Effector memory CD8-positive, alpha-beta T cell (primary cell): ENCODE measurements at regions not wholly inside any gene's neighbourhood (a gene's known extent, or its start where the extent isn't known, plus 50 kb on each side); places are given as distances from the start of the nearest gene placed in this dataset.

Experiments used
- ATAC-seq: fragments of 150-1000 bp; cut with Tn5 transposase; replicated peaks from 2 replicates; pipeline ENCODE4 v1.10.0; 2021; ENCODE audit warnings: mild to moderate bottlenecking, moderate library complexity
- DNase-seq, 3 experiments: peaks; one replicate each; pipeline ENCODE4 v3.0.0; 2021
- H3K27ac Mint-ChIP-seq, 2 donors: one replicate each; pipeline ENCODE4 v1.8.0; 2022; ENCODE audit warnings: mild to moderate bottlenecking in 2 of 2, mixed read lengths in 2 of 2, moderate library complexity in 2 of 2
- H3K27me3 Mint-ChIP-seq, 2 donors: one replicate each; pipeline ENCODE4 v1.8.0; 2022; ENCODE audit warnings: mixed read lengths in 2 of 2
- H3K36me3 Mint-ChIP-seq: one replicate; pipeline ENCODE4 v1.8.0; 2022; ENCODE audit warnings: mild to moderate bottlenecking, moderate library complexity, mixed read lengths; ENCODE audit not compliant: insufficient read depth
- H3K4me1 Mint-ChIP-seq, 2 donors: one replicate each; pipeline ENCODE4 v1.8.0; 2022; ENCODE audit warnings: low read depth in 2 of 2, mixed read lengths in 2 of 2
- H3K4me3 Mint-ChIP-seq, 2 donors: one replicate each; pipeline ENCODE4 v1.8.0; 2022; ENCODE audit warnings: mild to moderate bottlenecking in 2 of 2, mixed read lengths in 2 of 2, moderate library complexity in 2 of 2
- H3K9me3 Mint-ChIP-seq, 2 donors: one replicate each; pipeline ENCODE4 v1.8.0; 2022; ENCODE audit warnings: mixed read lengths in 2 of 2

GRCh38 chr2:123723706-123724105 lies 301.4 kb upstream of the CNTNAP5 start:
- H3K36me3 Mint-ChIP-seq: peaks cover 2% of the 10 kb centered on the region
- no peak overlapping the region for H3K4me3 Mint-ChIP-seq
- DNase-seq (no peak), ATAC-seq (no peak)
- H3K9me3 Mint-ChIP-seq: peaks cover 0 to 8% of the 10 kb centered on the region in 2 donors
- H3K27ac Mint-ChIP-seq: no peak overlapping the region
- H3K4me1 Mint-ChIP-seq: no peaks in the 10 kb centered on the region
- H3K27me3 Mint-ChIP-seq: no peaks in the 10 kb centered on the region

- ATAC-seq (no peak), DNase-seq (no peak)
- Mint-ChIP-seq H3K27me3 (no peaks in the 10 kb centered on the region), H3K4me3 (no peak overlapping the region), H3K4me1 (no peaks in the 10 kb centered on the region), H3K36me3 (no peaks in the 10 kb centered on the region), H3K9me3 (peaks cover 3 to 7% of the 10 kb centered on the region in 2 donors), H3K27ac (no peak overlapping the region)
Observed at GRCh38 chr2:123732563-123732962, 292.5 kb upstream of the CNTNAP5 start.

GRCh38 chr2:123737371-123737770 lies 287.7 kb upstream of the CNTNAP5 start:
- Mint-ChIP-seq H3K9me3 (peaks cover 0 to 3% of the 10 kb centered on the region in 2 donors), H3K4me3 (no peak overlapping the region), H3K4me1 (no peaks in the 10 kb centered on the region), H3K27ac (no peak overlapping the region), H3K36me3 (no peaks in the 10 kb centered on the region), H3K27me3 (no peaks in the 10 kb centered on the region)
- ATAC-seq (no peak), DNase-seq (no peak)

GRCh38 chr2:123738643-123739042 lies 286.4 kb upstream of the CNTNAP5 start:
- H3K9me3 Mint-ChIP-seq: peaks cover 0 to 3% of the 10 kb centered on the region in 2 donors
- ATAC-seq (no peak), DNase-seq (no peak)
- no peak overlapping the region for H3K4me3 Mint-ChIP-seq
- H3K27me3 Mint-ChIP-seq: no peaks in the 10 kb centered on the region
- H3K27ac Mint-ChIP-seq: no peak overlapping the region
- no peaks in the 10 kb centered on the region for H3K36me3 Mint-ChIP-seq
- no peaks in the 10 kb centered on the region for H3K4me1 Mint-ChIP-seq

- no peak for ATAC-seq
- Mint-ChIP-seq H3K4me1 (no peaks in the 10 kb centered on the region), H3K36me3 (no peaks in the 10 kb centered on the region), H3K4me3 (no peak overlapping the region), H3K27ac (no peak overlapping the region), H3K9me3 (peaks cover 2 to 7% of the 10 kb centered on the region in 2 donors), H3K27me3 (no peaks in the 10 kb centered on the region)
- no peak for DNase-seq
Observed at GRCh38 chr2:123746006-123746405, 279.1 kb upstream of the CNTNAP5 start.

- H3K27me3 Mint-ChIP-seq: no peaks in the 10 kb centered on the region
- H3K36me3 Mint-ChIP-seq: no peaks in the 10 kb centered on the region
- no peaks in the 10 kb centered on the region for H3K4me1 Mint-ChIP-seq
- ATAC-seq (no peak), DNase-seq (no peak)
- H3K9me3 Mint-ChIP-seq: peaks cover 2 to 7% of the 10 kb centered on the region in 2 donors
- H3K27ac Mint-ChIP-seq: no peak overlapping the region
- H3K4me3 Mint-ChIP-seq: no peak overlapping the region
Observed at GRCh38 chr2:123747326-123747725, 277.8 kb upstream of the CNTNAP5 start.

- Mint-ChIP-seq H3K27me3 (no peaks in the 10 kb centered on the region), H3K9me3 (peaks cover 3 to 18% of the 10 kb centered on the region in 2 donors), H3K36me3 (no peaks in the 10 kb centered on the region), H3K4me3 (no peak overlapping the region), H3K4me1 (no peaks in the 10 kb centered on the region), H3K27ac (no peak overlapping the region)
- no peak for ATAC-seq
- no peak for DNase-seq
Observed at GRCh38 chr2:123762221-123762620, 262.9 kb upstream of the CNTNAP5 start.

GRCh38 chr2:123768233-123768632 lies 256.9 kb upstream of the CNTNAP5 start:
- H3K4me3 Mint-ChIP-seq: no peak overlapping the region
- DNase-seq (no peak), ATAC-seq (no peak)
- peaks cover 1 to 24% of the 10 kb centered on the region in 2 donors for H3K9me3 Mint-ChIP-seq
- H3K36me3 Mint-ChIP-seq: no peaks in the 10 kb centered on the region
- no peaks in the 10 kb centered on the region for H3K4me1 Mint-ChIP-seq
- no peak overlapping the region for H3K27ac Mint-ChIP-seq
- H3K27me3 Mint-ChIP-seq: no peaks in the 10 kb centered on the region

GRCh38 chr2:123769001-123769400 lies 256.1 kb upstream of the CNTNAP5 start:
- no peaks in the 10 kb centered on the region for H3K36me3 Mint-ChIP-seq
- no peaks in the 10 kb centered on the region for H3K4me1 Mint-ChIP-seq
- H3K9me3 Mint-ChIP-seq: peaks cover 1 to 28% of the 10 kb centered on the region in 2 donors
- H3K27ac Mint-ChIP-seq: no peak overlapping the region
- H3K4me3 Mint-ChIP-seq: no peak overlapping the region
- no peaks in the 10 kb centered on the region for H3K27me3 Mint-ChIP-seq
- no peak for DNase-seq
- ATAC-seq: no peak

- Mint-ChIP-seq H3K36me3 (no peaks in the 10 kb centered on the region), H3K4me3 (no peak overlapping the region), H3K9me3 (peaks cover 0 to 19% of the 10 kb centered on the region in 2 donors), H3K27me3 (no peaks in the 10 kb centered on the region), H3K4me1 (no peaks in the 10 kb centered on the region), H3K27ac (no peak overlapping the region)
- ATAC-seq (no peak), DNase-seq (no peak)
Observed at GRCh38 chr2:123770996-123771720, 253.9 kb upstream of the CNTNAP5 start.

- Mint-ChIP-seq H3K9me3 (peaks cover 0 to 19% of the 10 kb centered on the region in 2 donors), H3K4me3 (no peak overlapping the region), H3K27ac (no peak overlapping the region), H3K27me3 (no peaks in the 10 kb centered on the region), H3K36me3 (no peaks in the 10 kb centered on the region), H3K4me1 (no peaks in the 10 kb centered on the region)
- ATAC-seq (no peak), DNase-seq (no peak)
Observed at GRCh38 chr2:123771928-123772632, 253.0 kb upstream of the CNTNAP5 start.

- no peak for DNase-seq
- H3K4me1 Mint-ChIP-seq: no peaks in the 10 kb centered on the region
- no peak overlapping the region for H3K4me3 Mint-ChIP-seq
- H3K27me3 Mint-ChIP-seq: no peaks in the 10 kb centered on the region
- H3K36me3 Mint-ChIP-seq: no peaks in the 10 kb centered on the region
- no peak overlapping the region for H3K27ac Mint-ChIP-seq
- no peak for ATAC-seq
- H3K9me3 Mint-ChIP-seq: peaks cover 6 to 10% of the 10 kb centered on the region in 2 donors
Observed at GRCh38 chr2:123777116-123777515, 248.0 kb upstream of the CNTNAP5 start.

- Mint-ChIP-seq H3K27ac (no peak overlapping the region), H3K36me3 (no peaks in the 10 kb centered on the region), H3K27me3 (no peaks in the 10 kb centered on the region), H3K9me3 (peaks cover 10 to 14% of the 10 kb centered on the region in 2 donors), H3K4me3 (no peak overlapping the region), H3K4me1 (no peaks in the 10 kb centered on the region)
- no peak for DNase-seq
- no peak for ATAC-seq
Observed at GRCh38 chr2:123783164-123783563, 241.9 kb upstream of the CNTNAP5 start.

GRCh38 chr2:123785332-123785731 lies 239.8 kb upstream of the CNTNAP5 start:
- no peak overlapping the region for H3K27ac Mint-ChIP-seq
- no peaks in the 10 kb centered on the region for H3K36me3 Mint-ChIP-seq
- H3K4me3 Mint-ChIP-seq: no peak overlapping the region
- ATAC-seq (no peak), DNase-seq (no peak)
- no peaks in the 10 kb centered on the region for H3K27me3 Mint-ChIP-seq
- H3K9me3 Mint-ChIP-seq: peaks cover 4 to 14% of the 10 kb centered on the region in 2 donors
- no peaks in the 10 kb centered on the region for H3K4me1 Mint-ChIP-seq
